ENCODE measurements at regions not wholly inside any gene's neighbourhood (a gene's known extent, or its start where the extent isn't known, plus 50 kb on each side); places are given as distances from the start of the nearest gene placed in this dataset.

DNA sequence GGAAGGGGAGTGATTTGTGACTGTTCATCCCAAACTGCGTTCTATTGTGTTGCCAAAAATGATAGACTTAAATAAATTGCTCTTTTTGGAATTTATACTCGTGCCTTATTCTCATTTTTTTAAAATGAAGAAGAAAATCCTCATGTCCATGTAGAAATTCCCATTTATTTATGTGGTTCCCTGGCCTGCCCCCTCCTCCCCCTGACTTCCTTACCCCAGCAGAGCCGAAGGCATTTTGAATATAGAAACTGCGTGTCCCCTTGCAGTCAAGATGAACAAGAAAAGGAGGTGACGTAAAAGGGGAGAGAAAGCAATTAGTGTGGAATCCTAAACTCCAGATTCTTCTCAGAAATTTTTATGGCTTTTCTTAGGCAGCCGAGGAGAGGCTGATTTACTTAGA, 126.1 kb downstream of the FAM204A start:
- no peaks in the 10 kb centered on the region for H3K9me2 ChIP-seq (replicated peaks; ENCODE audit: low read length)
- CTCF ChIA-PET, result interaction anchor here (0.7 kb wide), 1 partner anchor 17 kb away, joined by 3 read pairs; no protein-coding TSS in a partner anchor
- intact Hi-C loops (cut with micrococcal nuclease), result no loop called here
- no TSS peak for BruUV-seq (replicated peaks)
- H3K4me3 ChIP-seq (ENCODE audit: low read length), result no peak overlapping the region
- POLR2A ChIA-PET (ENCODE audit: unreplicated experiment), result no interaction called here
- no peak overlapping the region for H3K4me2 ChIP-seq (ENCODE audit: low read length)
- H4K20me1 ChIP-seq (ENCODE audit: low read length), result no peaks in the 10 kb centered on the region
- no peaks in the 10 kb centered on the region for H3K9me3 ChIP-seq (ENCODE audit: low read length)
- no peaks in the 10 kb centered on the region for H3K4me1 ChIP-seq (ENCODE audit: insufficient read depth, low read length)
- no peaks in the 10 kb centered on the region for H3K79me2 ChIP-seq (ENCODE audit: low read length)
- no peak overlapping the region for H3K9ac ChIP-seq (ENCODE audit: low read length)
- no peaks in the 10 kb centered on the region for H3K36me3 ChIP-seq (ENCODE audit: low read depth, low read length)
- no peak for ATAC-seq
- peaks cover 45% of the 10 kb centered on the region for H3K27me3 ChIP-seq (ENCODE audit: low read length)
- no peak overlapping the region for H2AFZ ChIP-seq (ENCODE audit: low read length)
- H3K27ac ChIP-seq (ENCODE audit: low read length), result no peak overlapping the region
- DNase-seq, result no peak
- no peak for TF ChIP-seq EZH2 (IDR thresholded peaks at IDR 0.05; ENCODE audit: low read length, unreplicated experiment)
- TF ChIP-seq, protein P1, sequence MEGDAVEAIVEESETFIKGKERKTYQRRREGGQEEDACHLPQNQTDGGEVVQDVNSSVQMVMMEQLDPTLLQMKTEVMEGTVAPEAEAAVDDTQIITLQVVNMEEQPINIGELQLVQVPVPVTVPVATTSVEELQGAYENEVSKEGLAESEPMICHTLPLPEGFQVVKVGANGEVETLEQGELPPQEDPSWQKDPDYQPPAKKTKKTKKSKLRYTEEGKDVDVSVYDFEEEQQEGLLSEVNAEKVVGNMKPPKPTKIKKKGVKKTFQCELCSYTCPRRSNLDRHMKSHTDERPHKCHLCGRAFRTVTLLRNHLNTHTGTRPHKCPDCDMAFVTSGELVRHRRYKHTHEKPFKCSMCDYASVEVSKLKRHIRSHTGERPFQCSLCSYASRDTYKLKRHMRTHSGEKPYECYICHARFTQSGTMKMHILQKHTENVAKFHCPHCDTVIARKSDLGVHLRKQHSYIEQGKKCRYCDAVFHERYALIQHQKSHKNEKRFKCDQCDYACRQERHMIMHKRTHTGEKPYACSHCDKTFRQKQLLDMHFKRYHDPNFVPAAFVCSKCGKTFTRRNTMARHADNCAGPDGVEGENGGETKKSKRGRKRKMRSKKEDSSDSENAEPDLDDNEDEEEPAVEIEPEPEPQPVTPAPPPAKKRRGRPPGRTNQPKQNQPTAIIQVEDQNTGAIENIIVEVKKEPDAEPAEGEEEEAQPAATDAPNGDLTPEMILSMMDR (conservative IDR thresholded peaks at IDR 0.05; ENCODE audit: low read depth, low read length), result no peak
- no peak for TF ChIP-seq EZH2phosphoT487 (IDR thresholded peaks at IDR 0.05; ENCODE audit: borderline replicate concordance, low read length)
- H3F3A ChIP-seq (ENCODE audit: low read length, unreplicated experiment), result no peaks in the 10 kb centered on the region

DNA sequence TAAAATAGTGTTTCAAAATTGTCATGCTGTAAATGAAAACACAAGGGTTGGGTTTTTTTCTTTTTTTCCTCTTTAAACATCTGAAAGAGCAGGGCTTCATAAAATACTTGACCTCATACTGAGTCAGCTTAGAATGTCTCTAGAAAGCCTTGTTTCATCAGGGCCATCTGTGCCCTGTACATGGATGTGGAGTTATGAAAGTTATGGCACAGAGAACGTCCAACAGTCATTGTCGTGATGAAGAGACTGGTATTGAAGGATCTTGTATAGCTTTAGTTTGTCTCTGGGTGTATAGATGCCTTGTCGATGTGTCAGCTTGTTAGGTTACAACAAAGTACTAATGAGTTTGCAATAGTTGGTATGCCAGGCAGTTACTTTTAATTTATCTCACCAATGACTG, 127.3 kb downstream of the FAM204A start:
- no TSS peak for BruUV-seq (replicated peaks)

DNA sequence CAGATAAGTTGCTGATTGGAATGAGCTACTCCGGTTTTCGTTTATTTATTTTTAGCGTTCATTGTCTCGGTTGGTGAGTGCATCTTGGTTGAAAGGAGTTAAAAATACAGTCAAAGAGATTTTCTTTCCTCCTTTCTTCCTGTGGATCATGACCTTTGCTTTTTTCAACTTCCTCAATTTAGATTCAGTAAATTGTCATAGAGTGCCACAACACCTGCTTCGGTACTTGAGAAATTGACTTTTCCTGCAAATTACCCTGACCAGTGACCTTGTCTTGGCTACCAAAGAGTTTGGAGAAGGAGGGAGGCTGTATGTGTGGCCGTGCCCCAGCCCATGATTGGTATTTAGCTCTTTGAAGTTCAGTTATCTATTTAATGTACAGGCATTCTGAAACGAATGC, 128.7 kb downstream of the FAM204A start:
- H3K79me2 ChIP-seq (ENCODE audit: low read length), result no peaks in the 10 kb centered on the region
- H3K4me2 ChIP-seq (ENCODE audit: low read length), result no peak overlapping the region
- no peak overlapping the region for H2AFZ ChIP-seq (ENCODE audit: low read length)
- TF ChIP-seq EZH2 (IDR thresholded peaks at IDR 0.05; ENCODE audit: low read length, unreplicated experiment), result no peak
- TF ChIP-seq, protein P1 (conservative IDR thresholded peaks at IDR 0.05; ENCODE audit: low read depth, low read length), result no peak
- TF ChIP-seq EZH2phosphoT487 (IDR thresholded peaks at IDR 0.05; ENCODE audit: borderline replicate concordance, low read length), result no peak
- no peaks in the 10 kb centered on the region for H3K36me3 ChIP-seq (ENCODE audit: low read depth, low read length)
- H3F3A ChIP-seq (ENCODE audit: low read length, unreplicated experiment), result no peaks in the 10 kb centered on the region
- no peaks in the 10 kb centered on the region for H3K4me1 ChIP-seq (ENCODE audit: insufficient read depth, low read length)
- DNase-seq, result no peak
- no peak overlapping the region for H3K9ac ChIP-seq (ENCODE audit: low read length)
- no peaks in the 10 kb centered on the region for H3K9me3 ChIP-seq (ENCODE audit: low read length)
- no peaks in the 10 kb centered on the region for H4K20me1 ChIP-seq (ENCODE audit: low read length)
- no peak for ATAC-seq
- H3K9me2 ChIP-seq (replicated peaks; ENCODE audit: low read length), result no peaks in the 10 kb centered on the region
- H3K4me3 ChIP-seq (ENCODE audit: low read length), result no peak overlapping the region
- ChIA-PET CTCF (no interaction called here), POLR2A (ENCODE audit: unreplicated experiment) (no interaction called here)
- intact Hi-C loops (cut with micrococcal nuclease), result no loop called here
- no peak overlapping the region for H3K27ac ChIP-seq (ENCODE audit: low read length)
- no TSS peak for BruUV-seq (replicated peaks)
- H3K27me3 ChIP-seq (ENCODE audit: low read length), result peaks cover 45% of the 10 kb centered on the region

More for the DNA sequence above, 127.3 kb downstream of the FAM204A start:
- no peak overlapping the region for H3K4me2 ChIP-seq (ENCODE audit: low read length)
- H3K4me1 ChIP-seq (ENCODE audit: insufficient read depth, low read length), result no peaks in the 10 kb centered on the region
- DNase-seq (no peak), ATAC-seq (no peak)
- no peak overlapping the region for H3K9ac ChIP-seq (ENCODE audit: low read length)
- H3K27ac ChIP-seq (ENCODE audit: low read length), result no peak overlapping the region
- H3K27me3 ChIP-seq (ENCODE audit: low read length), result peaks cover 45% of the 10 kb centered on the region
- CTCF ChIA-PET, result no interaction called here
- TF ChIP-seq, protein P1 (conservative IDR thresholded peaks at IDR 0.05; ENCODE audit: low read depth, low read length), result no peak
- TF ChIP-seq EZH2phosphoT487 (IDR thresholded peaks at IDR 0.05; ENCODE audit: borderline replicate concordance, low read length) (no peak), EZH2 (IDR thresholded peaks at IDR 0.05; ENCODE audit: low read length, unreplicated experiment) (no peak)
- H2AFZ ChIP-seq (ENCODE audit: low read length), result no peak overlapping the region
- no peaks in the 10 kb centered on the region for H3K9me3 ChIP-seq (ENCODE audit: low read length)
- no peaks in the 10 kb centered on the region for H3F3A ChIP-seq (ENCODE audit: low read length, unreplicated experiment)
- H3K79me2 ChIP-seq (ENCODE audit: low read length), result no peaks in the 10 kb centered on the region
- no peak overlapping the region for H3K4me3 ChIP-seq (ENCODE audit: low read length)
- H3K36me3 ChIP-seq (ENCODE audit: low read depth, low read length), result no peaks in the 10 kb centered on the region
- no peaks in the 10 kb centered on the region for H3K9me2 ChIP-seq (replicated peaks; ENCODE audit: low read length)
- POLR2A ChIA-PET (ENCODE audit: unreplicated experiment), result no interaction called here
- H4K20me1 ChIP-seq (ENCODE audit: low read length), result no peaks in the 10 kb centered on the region
- intact Hi-C loops (cut with micrococcal nuclease), result no loop called here

Measured in PC-3 (cell line).